HepG2 (cell line): ENCODE measurements at regions not wholly inside any gene's neighbourhood (a gene's known extent, or its start where the extent isn't known, plus 50 kb on each side); places are given as distances from the start of the nearest gene placed in this dataset.

ENCODE experiments used
- ATAC-seq: fragments of 200-7000 bp; cut with Tn5 transposase; 3 replicates; pipeline ENCODE4 v1.9.1; 2020; ENCODE audit warnings: mild to moderate bottlenecking, moderate library complexity
- BruUV-seq: library from RNA; stranded (reverse); fragments of 400-500 nt; replicated peaks from 2 replicates; lab custom pipeline; 2021; lab: Mats Ljungman, UMichigan
- CTCF ChIA-PET: fragments of 300-600 bp; formaldehyde crosslinking; extraction: SDS; loops from one replicate; lab custom pipeline; 2021; ENCODE audit warnings: low total read pairs, inconsistent platforms, low intra/inter-chr PET ratio; lab: Yijun Ruan, JAX
- POLR2A ChIA-PET: fragments of 350-600 bp; sonication (Branson Sonifier 250); formaldehyde crosslinking; loops from one replicate; lab custom pipeline; 2020; ENCODE audit warnings: antibody characterized with exemption, inconsistent platforms; lab: Yijun Ruan, JAX
- DNase-seq: peaks from one replicate; pipeline ENCODE4 v3.0.0-alpha.2; 2015; ENCODE audit warnings: low spot score
- FAIRE-seq: peaks from 3 replicates; lab custom pipeline; 2011; peaks lifted over from hg19 to GRCh38; lab: Jason Lieb, UNC
- H2AFZ ChIP-seq: one replicate; pipeline ENCODE4 v1.6.1; 2011; ENCODE audit warnings: low read length, inconsistent platforms
- H3K27ac ChIP-seq: fragments of 300-600 bp; 3 replicates; pipeline ENCODE4 v1.8.0; 2011; ENCODE audit warnings: mixed run types, mild to moderate bottlenecking, mixed read lengths, low read length, inconsistent platforms; ENCODE audit not compliant: insufficient read depth; ENCODE audit errors: extremely low read length
- H3K27me3 ChIP-seq, 2 experiments: fragments of 200-600 bp in 1 of 2; 2 replicates in 1 of 2; 3 replicates in 1 of 2; pipeline versions ENCODE4 v1.6.0 to v1.8.0; 2011; ENCODE audit warnings: low read length in 2 of 2, mild to moderate bottlenecking in 2 of 2, moderate library complexity in 2 of 2, inconsistent platforms in 1 of 2; ENCODE audit not compliant: insufficient read depth in 2 of 2, control insufficient read depth in 1 of 2
- H3K36me3 ChIP-seq, 2 experiments: fragments of 200-600 bp in 1 of 2; replicated peaks in 1 of 2; 2 replicates in 1 of 2; 3 replicates in 1 of 2; pipeline versions ENCODE4 v1.5.1 to v1.8.0; 2011; ENCODE audit warnings: low read length in 2 of 2, inconsistent platforms in 1 of 2; ENCODE audit not compliant: insufficient read depth in 2 of 2, control insufficient read depth in 1 of 2
- H3K4me1 ChIP-seq: 2 replicates; pipeline ENCODE4 v1.5.1; 2012; ENCODE audit warnings: low read length, inconsistent platforms; ENCODE audit not compliant: insufficient read depth
- H3K4me2 ChIP-seq: 2 replicates; pipeline ENCODE4 v1.6.0; 2011; ENCODE audit warnings: low read depth, low read length, inconsistent platforms
- H3K4me3 ChIP-seq, 3 experiments: fragments of 200-600 bp in 1 of 3; sonication (generic), shearing (Covaris generic) in 1 of 3; replicated peaks in 1 of 3; 2 replicates each; pipeline ENCODE4 v1.5.1; 2011 to 2016; ENCODE audit warnings: low read length in 3 of 3, inconsistent platforms in 2 of 3, low read depth in 2 of 3, mild to moderate bottlenecking in 2 of 3, control low read depth in 1 of 3, mixed read lengths in 1 of 3; ENCODE audit not compliant: insufficient read depth in 1 of 3
- H3K79me2 ChIP-seq: one replicate; pipeline ENCODE4 v1.6.1; 2011; ENCODE audit warnings: low read length, inconsistent platforms; ENCODE audit not compliant: insufficient read depth
- H3K9ac ChIP-seq: 2 replicates; pipeline ENCODE4 v1.6.0; 2011; ENCODE audit warnings: mild to moderate bottlenecking, low read depth, low read length, inconsistent platforms; ENCODE audit not compliant: insufficient read depth
- H3K9me3 ChIP-seq: 2 replicates; pipeline ENCODE4 v1.5.1; 2012; ENCODE audit warnings: mild to moderate bottlenecking, low read length
- H4K20me1 ChIP-seq: 2 replicates; pipeline ENCODE4 v1.6.0; 2011; ENCODE audit warnings: inconsistent platforms, mild to moderate bottlenecking, low read length, moderate library complexity; ENCODE audit not compliant: insufficient read depth
- CBX5 ChIP-seq: sonication (generic); formaldehyde crosslinking; IDR thresholded peaks from 2 replicates; pipeline ENCODE4 v1.4.0; 2020; ENCODE audit warnings: missing genetic modification reagents, borderline replicate concordance
- FIP1L1 ChIP-seq: fragments of 200-400 bp; formaldehyde crosslinking; IDR thresholded peaks from 2 replicates; pipeline ENCODE4 v1.6.1; 2018; ENCODE audit warnings: low read depth, mild to moderate bottlenecking, low read length, moderate library complexity, borderline replicate concordance; ENCODE audit not compliant: insufficient read depth
- HNRNPL ChIP-seq: fragments of 200-400 bp; formaldehyde crosslinking; IDR thresholded peaks from 2 replicates; pipeline ENCODE4 v1.6.1; 2017; ENCODE audit warnings: mild to moderate bottlenecking, low read depth, low read length
- KDM2A ChIP-seq: sonication (generic); formaldehyde crosslinking; IDR thresholded peaks from 2 replicates; pipeline ENCODE4 v1.4.0; 2020; ENCODE audit warnings: low read depth, missing genetic modification reagents, borderline replicate concordance
- MYNN ChIP-seq: sonication (generic); formaldehyde crosslinking; IDR thresholded peaks from 2 replicates; pipeline ENCODE4 v1.4.0; 2020; ENCODE audit warnings: mild to moderate bottlenecking, low read depth, missing genetic modification reagents
- NFE2L1 ChIP-seq: sonication (generic); formaldehyde crosslinking; IDR thresholded peaks from 2 replicates; pipeline ENCODE4 v1.4.0; 2020; ENCODE audit warnings: missing genetic modification reagents, mild to moderate bottlenecking, borderline replicate concordance
- PBX3 ChIP-seq: sonication (generic); formaldehyde crosslinking; IDR thresholded peaks from 2 replicates; pipeline ENCODE4 v1.8.1; 2023; ENCODE audit warnings: missing genetic modification reagents, inconsistent platforms, borderline replicate concordance
- SMAD9 ChIP-seq: sonication (generic); formaldehyde crosslinking; IDR thresholded peaks from 2 replicates; pipeline ENCODE4 v1.5.1; 2020; ENCODE audit warnings: mild to moderate bottlenecking, missing genetic modification reagents
- TGIF2 ChIP-seq: IDR thresholded peaks from 2 replicates; pipeline ENCODE4 v1.6.1; 2016; ENCODE audit warnings: control low read depth, missing compliant biosample characterization
- ZGPAT ChIP-seq: IDR thresholded peaks from 2 replicates; pipeline ENCODE4 v1.6.1; 2016; ENCODE audit warnings: mild to moderate bottlenecking
- ZNF160 ChIP-seq: sonication (generic); formaldehyde crosslinking; IDR thresholded peaks from 2 replicates; pipeline ENCODE4 v1.8.0; 2022; ENCODE audit warnings: mild to moderate bottlenecking, inconsistent platforms, missing genetic modification reagents
- ZNF263 ChIP-seq: sonication (generic); formaldehyde crosslinking; IDR thresholded peaks from 2 replicates; pipeline ENCODE4 v1.4.0; 2020; ENCODE audit warnings: missing genetic modification reagents
- ZNF367 ChIP-seq: sonication (generic); formaldehyde crosslinking; IDR thresholded peaks from 2 replicates; pipeline ENCODE4 v1.4.0; 2020; ENCODE audit warnings: missing genetic modification reagents, borderline replicate concordance
- ZNF414 ChIP-seq: sonication (generic); formaldehyde crosslinking; IDR thresholded peaks from 2 replicates; pipeline ENCODE4 v1.5.0; 2020; ENCODE audit warnings: missing genetic modification reagents
- ZNF598 ChIP-seq: sonication (generic); formaldehyde crosslinking; IDR thresholded peaks from 2 replicates; pipeline ENCODE4 v1.5.1; 2020; ENCODE audit warnings: mild to moderate bottlenecking, missing genetic modification reagents, borderline replicate concordance
- ZNF800 ChIP-seq: sonication (generic); formaldehyde crosslinking; IDR thresholded peaks from 2 replicates; pipeline ENCODE4 v1.4.0; 2020; ENCODE audit warnings: missing genetic modification reagents
- ZSCAN12 ChIP-seq: sonication (generic); formaldehyde crosslinking; IDR thresholded peaks from 2 replicates; pipeline ENCODE4 v1.9.0; 2021; ENCODE audit warnings: mild to moderate bottlenecking, missing genetic modification reagents
- WGBS: methylation state at CpG from one replicate; pipeline ENCODE4 v1.1.6; 2017; ENCODE audit warnings: low lambda C conversion rate; 5-methylcytosine and 5-hydroxymethylcytosine counted together
- in situ Hi-C: cut with HindIII; loops from 2 replicates; pipeline ENCODE4 v1.10.0; 2017; ENCODE audit warnings: low pct_unique_long_range_greater_than_20kb; ENCODE audit not compliant: extremely low pct_ligation_motif_present
- intact Hi-C: fragments of 100-400 bp; cut with micrococcal nuclease; formaldehyde crosslinking; loops from one replicate; pipeline ENCODE4 v1.10.0; 2022; ENCODE audit not compliant: unreplicated experiment

GRCh38 chr18:46318356-46318755, 214.2 kb downstream of the HAUS1 start (continued):
- no peak for TF ChIP-seq ZNF160 (CRISPR knock-in tag)

- BruUV-seq = no TSS peak
- FAIRE-seq = no peak
- no peak overlapping the region for H3K9ac ChIP-seq
- 0% methylated on average over 1 of the region's 1 CpG for WGBS
- in situ Hi-C loops = no loop called here
- H3K27me3 ChIP-seq = peaks cover 3 to 19% of the 10 kb centered on the region in 2 experiments; a peak in 3 of 5 replicates
- no peak overlapping the region for H3K4me2 ChIP-seq
- H3K36me3 ChIP-seq = no peaks in the 10 kb centered on the region
- H4K20me1 ChIP-seq = no peaks in the 10 kb centered on the region
- no peak overlapping the region for H3K27ac ChIP-seq
- no peak overlapping the region for H2AFZ ChIP-seq
- CTCF ChIA-PET = no interaction called here
- POLR2A ChIA-PET = no interaction called here
- H3K4me1 ChIP-seq = no peaks in the 10 kb centered on the region
- TF ChIP-seq TGIF2 (CRISPR knock-in tag) (no peak), ZNF414 (CRISPR knock-in tag) (no peak), ZNF800 (CRISPR knock-in tag) (no peak), ZNF263 (no peak), PBX3 (CRISPR knock-in tag) (no peak), KDM2A (CRISPR knock-in tag) (no peak), ZGPAT (CRISPR knock-in tag) (no peak), FIP1L1 (no peak), NFE2L1 (CRISPR knock-in tag) (no peak), ZSCAN12 (CRISPR knock-in tag) (no peak), SMAD9 (CRISPR knock-in tag) (no peak), ZNF367 (no peak), MYNN (CRISPR knock-in tag) (no peak), CBX5 (CRISPR knock-in tag) (no peak), ZNF598 (CRISPR knock-in tag) (no peak), HNRNPL (no peak)
- TF ChIP-seq, all 625 proteins: peak for 0
- no peak for ATAC-seq
- no peak overlapping the region for H3K4me3 ChIP-seq
- no peaks in the 10 kb centered on the region for H3K9me3 ChIP-seq
- intact Hi-C loops = no loop called here
- DNase-seq = no peak
- no peaks in the 10 kb centered on the region for H3K79me2 ChIP-seq
These were observed 215.6 kb downstream of the HAUS1 start for GRCh38 chr18:46319783-46320182.
